ENCODE measurements at regions not wholly inside any gene's neighbourhood (a gene's known extent, or its start where the extent isn't known, plus 50 kb on each side); places are given as distances from the start of the nearest gene placed in this dataset.

- H3K27ac ChIP-seq (ENCODE audit: low read depth, low read length, poor library complexity, severe bottlenecking): no peak overlapping the region
- no peaks in the 10 kb centered on the region for H3K36me3 ChIP-seq (ENCODE audit: insufficient read depth, low read length, poor library complexity, severe bottlenecking)
- POLR2A ChIA-PET (ENCODE audit: low non-redundant PET): no interaction called here
- no peaks in the 10 kb centered on the region for H3K27me3 ChIP-seq (replicated peaks; ENCODE audit: insufficient read depth, low read depth, low read length, poor library complexity)
- TF ChIP-seq CTCF (conservative IDR thresholded peaks at IDR 0.05; ENCODE audit: low read depth, low read length) (no peak), EZH2 (IDR thresholded peaks at IDR 0.05; ENCODE audit: borderline replicate concordance, low read depth, low read length, poor library complexity, severe bottlenecking) (no peak)
- intact Hi-C loops (cut with micrococcal nuclease; ENCODE audit: unreplicated experiment): no loop called here
- no peak overlapping the region for H3K4me3 ChIP-seq (ENCODE audit: low read depth, low read length, poor library complexity, severe bottlenecking)
- no TSS peak for BruUV-seq (replicated peaks)
- CTCF ChIA-PET: no interaction called here
- no peaks in the 10 kb centered on the region for H3K4me1 ChIP-seq (ENCODE audit: insufficient read depth, low read length, poor library complexity, severe bottlenecking)
- DNase-seq (ENCODE audit: low spot score): no peak
- H3K9me3 ChIP-seq (ENCODE audit: low read depth, low read length, poor library complexity, severe bottlenecking): no peaks in the 10 kb centered on the region
These were observed 301.9 kb downstream of the GPAT3 start for GRCh38 chr4:83837614-83838308.

- H3K27ac ChIP-seq (ENCODE audit: low read depth, low read length, poor library complexity, severe bottlenecking): no peak overlapping the region
- intact Hi-C loops (cut with micrococcal nuclease; ENCODE audit: unreplicated experiment): no loop called here
- no peaks in the 10 kb centered on the region for H3K9me3 ChIP-seq (ENCODE audit: low read depth, low read length, poor library complexity, severe bottlenecking)
- H3K4me1 ChIP-seq (ENCODE audit: insufficient read depth, low read length, poor library complexity, severe bottlenecking): no peaks in the 10 kb centered on the region
- no peak overlapping the region for H3K4me3 ChIP-seq (ENCODE audit: low read depth, low read length, poor library complexity, severe bottlenecking)
- no peak for DNase-seq (ENCODE audit: low spot score)
- H3K36me3 ChIP-seq (ENCODE audit: insufficient read depth, low read length, poor library complexity, severe bottlenecking): no peaks in the 10 kb centered on the region
- BruUV-seq (replicated peaks): no TSS peak
- CTCF ChIA-PET: no interaction called here
- TF ChIP-seq CTCF (conservative IDR thresholded peaks at IDR 0.05; ENCODE audit: low read depth, low read length): no peak
- TF ChIP-seq EZH2 (IDR thresholded peaks at IDR 0.05; ENCODE audit: borderline replicate concordance, low read depth, low read length, poor library complexity, severe bottlenecking): no peak
- POLR2A ChIA-PET (ENCODE audit: low non-redundant PET): no interaction called here
- H3K27me3 ChIP-seq (replicated peaks; ENCODE audit: insufficient read depth, low read depth, low read length, poor library complexity): no peaks in the 10 kb centered on the region
These were observed 298.0 kb downstream of the GPAT3 start for GRCh38 chr4:83833920-83834319.

- no peak for DNase-seq (ENCODE audit: low spot score)
- Histone ChIP-seq H3K36me3 (ENCODE audit: insufficient read depth, low read length, poor library complexity, severe bottlenecking) (no peaks in the 10 kb centered on the region), H3K9me3 (ENCODE audit: low read depth, low read length, poor library complexity, severe bottlenecking) (no peaks in the 10 kb centered on the region), H3K27me3 (replicated peaks; ENCODE audit: insufficient read depth, low read depth, low read length, poor library complexity) (no peaks in the 10 kb centered on the region), H3K4me3 (ENCODE audit: low read depth, low read length, poor library complexity, severe bottlenecking) (no peak overlapping the region), H3K27ac (ENCODE audit: low read depth, low read length, poor library complexity, severe bottlenecking) (no peak overlapping the region), H3K4me1 (ENCODE audit: insufficient read depth, low read length, poor library complexity, severe bottlenecking) (no peaks in the 10 kb centered on the region)
- intact Hi-C loops (cut with micrococcal nuclease; ENCODE audit: unreplicated experiment): no loop called here
- no TSS peak for BruUV-seq (replicated peaks)
- ChIA-PET POLR2A (ENCODE audit: low non-redundant PET) (no interaction called here), CTCF (no interaction called here)
- TF ChIP-seq CTCF (conservative IDR thresholded peaks at IDR 0.05; ENCODE audit: low read depth, low read length) (no peak), EZH2 (IDR thresholded peaks at IDR 0.05; ENCODE audit: borderline replicate concordance, low read depth, low read length, poor library complexity, severe bottlenecking) (no peak)
These were observed 296.4 kb downstream of the GPAT3 start for GRCh38 chr4:83832110-83832825.
